ENCODE measurements at regions not wholly inside any gene's neighbourhood (a gene's known extent, or its start where the extent isn't known, plus 50 kb on each side); places are given as distances from the start of the nearest gene placed in this dataset.

- TF ChIP-seq CTCF (conservative IDR thresholded peaks at IDR 0.05; ENCODE audit: low read depth, low read length) = no peak
- TF ChIP-seq RAD21 (IDR thresholded peaks at IDR 0.05; ENCODE audit: low read length) = no peak
- TF ChIP-seq POLR2A (IDR thresholded peaks at IDR 0.05; ENCODE audit: low read depth, low read length) = no peak
- no peak for TF ChIP-seq MAZ (IDR thresholded peaks at IDR 0.05; ENCODE audit: borderline replicate concordance, low read depth, low read length)
- no peak for TF ChIP-seq MAFK (IDR thresholded peaks at IDR 0.05; ENCODE audit: low read depth, low read length)
- no peak for TF ChIP-seq BHLHE40 (IDR thresholded peaks at IDR 0.05; ENCODE audit: low read depth, low read length)
- no peak for TF ChIP-seq CEBPB (IDR thresholded peaks at IDR 0.05; ENCODE audit: low read depth, low read length)
Observed at GRCh38 chr1:172918478-172918877, 132.3 kb downstream of the TNFSF18 start.

Data from IMR-90 (cell line).